CD4-positive, alpha-beta T cell (primary cell): ENCODE measurements at regions not wholly inside any gene's neighbourhood (a gene's known extent, or its start where the extent isn't known, plus 50 kb on each side); places are given as distances from the start of the nearest gene placed in this dataset.

Source experiments
- ATAC-seq: fragments of 200-7000 bp; cut with Tn5 transposase; one replicate; pipeline ENCODE4 v1.10.0; 2022; ENCODE audit warnings: mild to moderate bottlenecking; ENCODE audit not compliant: poor library complexity
- CTCF ChIA-PET: fragments of 350-600 bp; sonication (Branson Sonifier 250); formaldehyde crosslinking; loops from one replicate; lab custom pipeline; 2021; ENCODE audit warnings: antibody characterized with exemption, inconsistent platforms; lab: Charles Lee
- POLR2A ChIA-PET: fragments of 350-600 bp; sonication (Branson Sonifier 250); formaldehyde crosslinking; loops from one replicate; lab custom pipeline; 2021; ENCODE audit warnings: antibody characterized with exemption, inconsistent platforms; lab: Charles Lee
- DNase-seq, 14 experiments: peaks; one replicate each; pipeline ENCODE4 v3.0.0-alpha.2; 2013 to 2020; ENCODE audit warnings: mixed read lengths in 2 of 14
- H3K27ac ChIP-seq, 2 donors: one replicate each; pipeline versions ENCODE4 v1.5.1 to v1.7.0; 2013; ENCODE audit warnings: low read length in 2 of 2, low read depth in 1 of 2, mild to moderate bottlenecking in 1 of 2
- H3K27me3 ChIP-seq, 2 experiments: 1 replicate in 1 of 2; 2 replicates in 1 of 2; pipeline versions ENCODE4 v1.6.1 to v1.7.0; 2013; ENCODE audit warnings: low read length in 2 of 2, control low read depth in 1 of 2, mild to moderate bottlenecking in 1 of 2, moderate library complexity in 1 of 2; ENCODE audit not compliant: insufficient read depth in 2 of 2, control insufficient read depth in 1 of 2
- H3K36me3 ChIP-seq: one replicate; pipeline ENCODE4 v1.6.1; 2013; ENCODE audit warnings: low read length, control low read depth; ENCODE audit not compliant: insufficient read depth
- H3K4me1 ChIP-seq: one replicate; pipeline ENCODE4 v1.6.1; 2013; ENCODE audit warnings: low read length, control low read depth; ENCODE audit not compliant: insufficient read depth
- H3K4me3 ChIP-seq: one replicate; pipeline ENCODE4 v1.5.1; 2013; ENCODE audit warnings: mild to moderate bottlenecking, low read length, moderate library complexity
- H3K9me3 ChIP-seq, 2 experiments: 1 replicate in 1 of 2; 2 replicates in 1 of 2; pipeline versions ENCODE4 v1.6.1 to v1.7.0; 2013; ENCODE audit warnings: low read length in 2 of 2, mild to moderate bottlenecking in 2 of 2, control low read depth in 1 of 2, moderate library complexity in 1 of 2; ENCODE audit not compliant: control insufficient read depth in 1 of 2, insufficient read depth in 1 of 2
- H3K27ac Mint-ChIP-seq: one replicate; pipeline ENCODE4 v1.8.0; 2020; ENCODE audit warnings: mixed read lengths
- H3K27me3 Mint-ChIP-seq: one replicate; pipeline ENCODE4 v1.8.0; 2021; ENCODE audit warnings: mixed read lengths
- H3K36me3 Mint-ChIP-seq: one replicate; pipeline ENCODE4 v1.8.0; 2021; ENCODE audit warnings: low read depth, mixed read lengths
- H3K4me1 Mint-ChIP-seq: one replicate; pipeline ENCODE4 v1.8.0; 2021; ENCODE audit warnings: low read depth, mixed read lengths
- H3K4me3 Mint-ChIP-seq: one replicate; pipeline ENCODE4 v1.8.0; 2020; ENCODE audit warnings: mild to moderate bottlenecking, mixed read lengths
- H3K9me3 Mint-ChIP-seq: one replicate; pipeline ENCODE4 v1.8.0; 2020; ENCODE audit warnings: mixed read lengths
- CTCF ChIP-seq: fragments of 200-600 bp; IDR thresholded peaks from one replicate; pipeline ENCODE4 v1.8.0; 2022; ENCODE audit warnings: antibody characterized with exemption, mild to moderate bottlenecking
- intact Hi-C, 2 experiments: fragments of 100-400 bp; cut with DNase I in 1 of 2; cut with micrococcal nuclease in 1 of 2; formaldehyde crosslinking; loops; one replicate each; pipeline versions ENCODE4 v1.15.1 to v1.9.0; 2023 to 2025; cut with DNase I, micrococcal nuclease

DNA sequence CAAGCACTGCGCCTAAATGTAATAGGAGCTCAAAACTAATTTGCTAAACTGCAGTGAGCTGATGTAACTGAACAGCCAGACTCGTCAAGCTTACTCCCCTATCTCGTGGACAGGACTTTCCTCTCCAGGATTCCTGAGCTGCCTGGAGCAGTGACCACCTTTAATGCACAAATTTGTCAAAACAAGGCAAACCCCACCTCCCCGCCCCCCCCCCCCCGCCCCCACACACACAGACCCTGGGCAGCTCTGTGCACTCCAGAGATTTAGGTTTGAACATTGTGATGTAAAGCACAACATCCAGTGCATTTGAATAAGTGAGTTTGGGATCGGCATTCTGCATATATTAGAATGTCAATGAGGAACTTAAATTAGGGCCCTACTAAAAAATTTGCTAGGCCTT, 77.7 kb upstream of the DHX15 start:
- intact Hi-C loops: no loop called here
- no peak overlapping the region for H3K4me3 Mint-ChIP-seq
- no peak for TF ChIP-seq CTCF
- CTCF ChIA-PET: no interaction called here
- peaks cover 3% of the 10 kb centered on the region for H3K4me1 ChIP-seq
- no peak overlapping the region for H3K27ac ChIP-seq
- POLR2A ChIA-PET: no interaction called here
- H3K27me3 Mint-ChIP-seq: peaks cover 22% of the 10 kb centered on the region
- peaks cover 7% of the 10 kb centered on the region for H3K4me1 Mint-ChIP-seq
- no peaks in the 10 kb centered on the region for H3K36me3 Mint-ChIP-seq
- peaks cover 0 to 2% of the 10 kb centered on the region in 2 experiments for H3K27me3 ChIP-seq
- ATAC-seq: no peak
- H3K9me3 ChIP-seq: no peaks in the 10 kb centered on the region
- DNase-seq: no peak
- H3K27ac Mint-ChIP-seq: no peak overlapping the region
- H3K4me3 ChIP-seq: no peak overlapping the region
- H3K9me3 Mint-ChIP-seq: no peaks in the 10 kb centered on the region
- H3K36me3 ChIP-seq: no peaks in the 10 kb centered on the region

DNA sequence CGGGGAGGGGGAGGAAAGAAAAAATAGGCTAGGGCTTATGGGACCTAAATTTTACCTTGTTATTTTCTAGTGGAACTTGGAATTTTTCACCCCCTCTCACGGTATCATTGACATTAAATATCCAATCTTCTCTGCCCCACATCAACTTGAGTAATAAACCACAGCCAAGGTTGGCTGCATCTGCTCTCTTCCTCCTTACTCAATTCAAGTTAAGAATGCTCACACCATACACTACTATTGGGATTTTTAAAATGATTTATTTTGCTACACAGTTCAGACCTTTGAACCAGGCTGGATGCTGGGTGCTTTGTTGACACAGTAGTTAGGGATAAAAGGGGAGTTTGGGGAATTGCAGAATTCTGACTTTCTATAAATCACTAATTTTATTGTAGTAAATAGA, 78.2 kb upstream of the DHX15 start:
- ChIA-PET CTCF (no interaction called here), POLR2A (no interaction called here)
- intact Hi-C loops: no loop called here
- H3K36me3 Mint-ChIP-seq: no peaks in the 10 kb centered on the region
- Histone ChIP-seq H3K4me3 (no peak overlapping the region), H3K4me1 (peaks cover 3% of the 10 kb centered on the region), H3K9me3 (no peaks in the 10 kb centered on the region), H3K27ac (no peak overlapping the region), H3K27me3 (peaks cover 0 to 2% of the 10 kb centered on the region in 2 experiments), H3K36me3 (no peaks in the 10 kb centered on the region)
- peaks cover 22% of the 10 kb centered on the region for H3K27me3 Mint-ChIP-seq
- no peak for TF ChIP-seq CTCF
- DNase-seq: no peak
- peaks cover 7% of the 10 kb centered on the region for H3K4me1 Mint-ChIP-seq
- H3K4me3 Mint-ChIP-seq: no peak overlapping the region
- H3K9me3 Mint-ChIP-seq: no peaks in the 10 kb centered on the region
- H3K27ac Mint-ChIP-seq: no peak overlapping the region
- no peak for ATAC-seq

- H3K9me3 Mint-ChIP-seq: no peaks in the 10 kb centered on the region
Measured at GRCh38 chr4:24664956-24665355, 80.6 kb upstream of the DHX15 start.

More at GRCh38 chr4:24664956-24665355, 80.6 kb upstream of the DHX15 start:
- no peaks in the 10 kb centered on the region for H3K4me1 Mint-ChIP-seq
- H3K27me3 Mint-ChIP-seq: peaks cover 27% of the 10 kb centered on the region
- Histone ChIP-seq H3K27me3 (peaks cover 0 to 2% of the 10 kb centered on the region in 2 experiments), H3K4me3 (no peak overlapping the region), H3K4me1 (no peaks in the 10 kb centered on the region), H3K27ac (no peak overlapping the region), H3K36me3 (no peaks in the 10 kb centered on the region), H3K9me3 (no peaks in the 10 kb centered on the region)
- no peak for TF ChIP-seq CTCF
- DNase-seq (no peak), ATAC-seq (no peak)
- POLR2A ChIA-PET: no interaction called here
- intact Hi-C loops: no loop called here
- H3K27ac Mint-ChIP-seq: no peak overlapping the region
- no peak overlapping the region for H3K4me3 Mint-ChIP-seq
- no peaks in the 10 kb centered on the region for H3K36me3 Mint-ChIP-seq
- CTCF ChIA-PET: no interaction called here
